HCT116 (cell line): ENCODE measurements at regions not wholly inside any gene's neighbourhood (a gene's known extent, or its start where the extent isn't known, plus 50 kb on each side); places are given as distances from the start of the nearest gene placed in this dataset.

Experiments
- CEBPB ChIP-seq: IDR thresholded peaks from 2 replicates; pipeline ENCODE4 v1.6.1; 2012; ENCODE audit warnings: low read depth
- EGR1 ChIP-seq: IDR thresholded peaks from 2 replicates; pipeline ENCODE4 v1.6.1; 2012; ENCODE audit warnings: low read depth
- ELF1 ChIP-seq: IDR thresholded peaks from 2 replicates; pipeline ENCODE4 v1.6.1; 2012; ENCODE audit warnings: low read depth, borderline replicate concordance
- EZH2 ChIP-seq: fragments of 200-600 bp; sonication (generic); IDR thresholded peaks from 2 replicates; pipeline ENCODE4 v1.6.1; 2017; ENCODE audit warnings: antibody characterized with exemption, mixed run types
- RAD21 ChIP-seq: IDR thresholded peaks from 2 replicates; pipeline ENCODE4 v1.6.1; 2012; ENCODE audit warnings: low read depth, mild to moderate bottlenecking
- SIN3A ChIP-seq: IDR thresholded peaks from 2 replicates; pipeline ENCODE4 v1.6.1; 2012; ENCODE audit warnings: low read depth
- SRF ChIP-seq: IDR thresholded peaks from 2 replicates; pipeline ENCODE4 v1.6.1; 2012; ENCODE audit warnings: low read depth
- TF ChIP-seq, protein P1 (sequence below), 3 experiments: fragments of 200-600 bp in 1 of 3; sonication (generic) in 1 of 3; IDR thresholded peaks in 2 of 3; conservative IDR thresholded peaks in 1 of 3; 2 replicates each; pipeline ENCODE4 v1.5.1; 2012 to 2017; ENCODE audit warnings: low read depth in 2 of 3, low read length in 2 of 3, antibody characterized with exemption in 1 of 3, borderline replicate concordance in 1 of 3, control low read depth in 1 of 3, mild to moderate bottlenecking in 1 of 3, mixed read lengths in 1 of 3, mixed run types in 1 of 3, moderate library complexity in 1 of 3; ENCODE audit not compliant: insufficient read depth in 1 of 3
- TF ChIP-seq, protein P2 (sequence below): IDR thresholded peaks from 2 replicates; pipeline ENCODE4 v1.6.1; 2011; ENCODE audit warnings: mild to moderate bottlenecking, low read length, moderate library complexity; ENCODE audit not compliant: insufficient replicate concordance; ENCODE audit errors: extremely low read depth
- TF ChIP-seq, protein P3 (sequence below): IDR thresholded peaks from 2 replicates; pipeline ENCODE4 v1.6.1; 2012; ENCODE audit warnings: low read depth
- TF ChIP-seq, protein P4 (sequence below): IDR thresholded peaks from 2 replicates; pipeline ENCODE4 v1.6.1; 2012

DNA sequence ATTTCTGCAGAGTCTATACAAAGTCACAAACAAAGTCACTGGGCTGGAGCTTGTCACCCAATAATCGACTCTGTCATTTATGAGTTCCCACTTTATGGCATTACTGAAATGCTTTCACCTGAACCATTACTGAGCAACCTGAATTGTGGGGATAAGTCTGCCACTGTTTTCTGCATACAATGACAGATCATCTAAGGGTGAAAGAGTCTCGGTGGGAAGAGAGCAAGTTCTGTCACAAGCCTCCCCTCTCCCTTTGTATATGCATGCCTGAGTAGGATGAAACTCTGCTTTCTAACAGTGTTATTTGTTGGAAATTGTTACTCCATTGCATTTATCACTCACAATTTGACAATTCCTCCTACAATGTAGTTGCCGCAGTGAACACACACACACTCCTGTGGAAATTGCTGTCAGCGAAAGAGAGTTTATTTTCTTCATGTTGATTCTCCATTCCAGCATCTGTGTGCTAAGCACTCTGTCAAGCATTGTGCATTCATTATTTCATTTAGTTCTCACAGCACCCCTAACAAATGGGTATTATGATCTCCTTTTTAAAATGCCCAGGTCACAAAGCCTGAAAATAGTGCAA lies 1732.4 kb upstream of the CDH6 start:
- TF ChIP-seq, protein P1, sequence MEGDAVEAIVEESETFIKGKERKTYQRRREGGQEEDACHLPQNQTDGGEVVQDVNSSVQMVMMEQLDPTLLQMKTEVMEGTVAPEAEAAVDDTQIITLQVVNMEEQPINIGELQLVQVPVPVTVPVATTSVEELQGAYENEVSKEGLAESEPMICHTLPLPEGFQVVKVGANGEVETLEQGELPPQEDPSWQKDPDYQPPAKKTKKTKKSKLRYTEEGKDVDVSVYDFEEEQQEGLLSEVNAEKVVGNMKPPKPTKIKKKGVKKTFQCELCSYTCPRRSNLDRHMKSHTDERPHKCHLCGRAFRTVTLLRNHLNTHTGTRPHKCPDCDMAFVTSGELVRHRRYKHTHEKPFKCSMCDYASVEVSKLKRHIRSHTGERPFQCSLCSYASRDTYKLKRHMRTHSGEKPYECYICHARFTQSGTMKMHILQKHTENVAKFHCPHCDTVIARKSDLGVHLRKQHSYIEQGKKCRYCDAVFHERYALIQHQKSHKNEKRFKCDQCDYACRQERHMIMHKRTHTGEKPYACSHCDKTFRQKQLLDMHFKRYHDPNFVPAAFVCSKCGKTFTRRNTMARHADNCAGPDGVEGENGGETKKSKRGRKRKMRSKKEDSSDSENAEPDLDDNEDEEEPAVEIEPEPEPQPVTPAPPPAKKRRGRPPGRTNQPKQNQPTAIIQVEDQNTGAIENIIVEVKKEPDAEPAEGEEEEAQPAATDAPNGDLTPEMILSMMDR (IDR thresholded peaks at IDR 0.05 in 2 of 3, conservative IDR thresholded peaks at IDR 0.05 in 1 of 3; ENCODE audit: borderline replicate concordance in 1 of 3, insufficient read depth in 1 of 3, low read depth in 2 of 3, low read length in 2 of 3), result no peak
- TF ChIP-seq, protein P2, sequence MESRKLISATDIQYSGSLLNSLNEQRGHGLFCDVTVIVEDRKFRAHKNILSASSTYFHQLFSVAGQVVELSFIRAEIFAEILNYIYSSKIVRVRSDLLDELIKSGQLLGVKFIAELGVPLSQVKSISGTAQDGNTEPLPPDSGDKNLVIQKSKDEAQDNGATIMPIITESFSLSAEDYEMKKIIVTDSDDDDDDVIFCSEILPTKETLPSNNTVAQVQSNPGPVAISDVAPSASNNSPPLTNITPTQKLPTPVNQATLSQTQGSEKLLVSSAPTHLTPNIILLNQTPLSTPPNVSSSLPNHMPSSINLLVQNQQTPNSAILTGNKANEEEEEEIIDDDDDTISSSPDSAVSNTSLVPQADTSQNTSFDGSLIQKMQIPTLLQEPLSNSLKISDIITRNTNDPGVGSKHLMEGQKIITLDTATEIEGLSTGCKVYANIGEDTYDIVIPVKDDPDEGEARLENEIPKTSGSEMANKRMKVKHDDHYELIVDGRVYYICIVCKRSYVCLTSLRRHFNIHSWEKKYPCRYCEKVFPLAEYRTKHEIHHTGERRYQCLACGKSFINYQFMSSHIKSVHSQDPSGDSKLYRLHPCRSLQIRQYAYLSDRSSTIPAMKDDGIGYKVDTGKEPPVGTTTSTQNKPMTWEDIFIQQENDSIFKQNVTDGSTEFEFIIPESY, result no peak
- TF ChIP-seq ELF1, result no peak
- no peak for TF ChIP-seq CEBPB
- TF ChIP-seq, protein P3, sequence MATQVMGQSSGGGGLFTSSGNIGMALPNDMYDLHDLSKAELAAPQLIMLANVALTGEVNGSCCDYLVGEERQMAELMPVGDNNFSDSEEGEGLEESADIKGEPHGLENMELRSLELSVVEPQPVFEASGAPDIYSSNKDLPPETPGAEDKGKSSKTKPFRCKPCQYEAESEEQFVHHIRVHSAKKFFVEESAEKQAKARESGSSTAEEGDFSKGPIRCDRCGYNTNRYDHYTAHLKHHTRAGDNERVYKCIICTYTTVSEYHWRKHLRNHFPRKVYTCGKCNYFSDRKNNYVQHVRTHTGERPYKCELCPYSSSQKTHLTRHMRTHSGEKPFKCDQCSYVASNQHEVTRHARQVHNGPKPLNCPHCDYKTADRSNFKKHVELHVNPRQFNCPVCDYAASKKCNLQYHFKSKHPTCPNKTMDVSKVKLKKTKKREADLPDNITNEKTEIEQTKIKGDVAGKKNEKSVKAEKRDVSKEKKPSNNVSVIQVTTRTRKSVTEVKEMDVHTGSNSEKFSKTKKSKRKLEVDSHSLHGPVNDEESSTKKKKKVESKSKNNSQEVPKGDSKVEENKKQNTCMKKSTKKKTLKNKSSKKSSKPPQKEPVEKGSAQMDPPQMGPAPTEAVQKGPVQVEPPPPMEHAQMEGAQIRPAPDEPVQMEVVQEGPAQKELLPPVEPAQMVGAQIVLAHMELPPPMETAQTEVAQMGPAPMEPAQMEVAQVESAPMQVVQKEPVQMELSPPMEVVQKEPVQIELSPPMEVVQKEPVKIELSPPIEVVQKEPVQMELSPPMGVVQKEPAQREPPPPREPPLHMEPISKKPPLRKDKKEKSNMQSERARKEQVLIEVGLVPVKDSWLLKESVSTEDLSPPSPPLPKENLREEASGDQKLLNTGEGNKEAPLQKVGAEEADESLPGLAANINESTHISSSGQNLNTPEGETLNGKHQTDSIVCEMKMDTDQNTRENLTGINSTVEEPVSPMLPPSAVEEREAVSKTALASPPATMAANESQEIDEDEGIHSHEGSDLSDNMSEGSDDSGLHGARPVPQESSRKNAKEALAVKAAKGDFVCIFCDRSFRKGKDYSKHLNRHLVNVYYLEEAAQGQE, result no peak
- TF ChIP-seq SIN3A, result no peak
- no peak for TF ChIP-seq EZH2
- TF ChIP-seq SRF, result no peak
- no peak for TF ChIP-seq RAD21
- TF ChIP-seq EGR1, result no peak
- TF ChIP-seq, protein P4, sequence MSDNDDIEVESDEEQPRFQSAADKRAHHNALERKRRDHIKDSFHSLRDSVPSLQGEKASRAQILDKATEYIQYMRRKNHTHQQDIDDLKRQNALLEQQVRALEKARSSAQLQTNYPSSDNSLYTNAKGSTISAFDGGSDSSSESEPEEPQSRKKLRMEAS, result no peak
